ENCODE measurements at regions not wholly inside any gene's neighbourhood (a gene's known extent, or its start where the extent isn't known, plus 50 kb on each side); places are given as distances from the start of the nearest gene placed in this dataset.
"Not testable (repeated sequence)": the region's sequence is repeated elsewhere in the genome, so short reads cannot be mapped to it uniquely, and the experiment has no call there.

DNA sequence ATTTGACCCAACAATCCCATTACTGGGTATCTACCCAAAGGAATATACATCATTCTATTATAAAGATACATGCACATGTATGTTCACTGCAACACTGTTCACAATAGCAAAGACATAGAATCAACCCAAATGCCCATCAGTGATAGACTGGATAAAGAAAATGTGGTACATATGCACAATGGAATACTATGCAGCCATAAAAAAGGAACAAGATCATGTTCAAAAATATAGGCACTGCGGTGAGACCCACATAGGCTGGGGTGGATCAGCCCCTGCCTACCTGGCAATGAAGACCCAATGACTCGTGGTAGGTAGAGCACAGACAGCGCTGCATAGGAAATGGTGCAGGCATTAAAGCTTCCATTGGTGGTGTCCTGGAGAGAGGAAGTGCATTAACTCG, 88.6 kb upstream of the NFIL3 start:
- peaks cover 14% of the 10 kb centered on the region for H3K4me1 Mint-ChIP-seq (ENCODE audit: low read depth)
- DNase-seq; H3K4me3 Mint-ChIP-seq; H3K27ac Mint-ChIP-seq; H3K9me3 Mint-ChIP-seq; H3K36me3 Mint-ChIP-seq (ENCODE audit: low read depth); H3K27me3 Mint-ChIP-seq (ENCODE audit: insufficient read depth): not testable (repeated sequence)

DNA sequence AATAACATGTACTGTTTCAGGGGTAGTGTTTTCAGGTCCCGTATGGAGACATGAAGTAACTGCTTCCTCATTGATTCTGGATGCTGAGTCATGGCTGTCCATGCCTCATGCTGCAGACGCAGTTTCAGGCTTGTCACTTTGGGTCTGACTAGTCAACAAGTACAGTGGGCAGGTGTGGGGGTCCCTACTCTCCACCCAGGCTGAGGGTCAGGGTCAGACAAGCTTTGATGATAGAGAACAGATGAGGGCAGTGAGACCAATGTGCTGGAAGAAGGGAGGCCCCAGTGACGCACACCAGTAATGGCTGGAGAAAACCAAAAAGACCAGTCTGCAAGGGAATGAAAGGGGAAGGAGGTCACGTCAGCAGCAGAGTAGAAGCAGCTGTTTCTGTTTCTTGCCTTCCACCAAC, 80.0 kb upstream of the NFIL3 start:
- H3K9me3 Mint-ChIP-seq, result no peaks in the 10 kb centered on the region
- H3K27ac Mint-ChIP-seq, result no peak overlapping the region
- H3K4me1 Mint-ChIP-seq (ENCODE audit: low read depth), result peaks cover 31% of the 10 kb centered on the region
- DNase-seq, result no peak
- no peaks in the 10 kb centered on the region for H3K36me3 Mint-ChIP-seq (ENCODE audit: low read depth)
- TF ChIP-seq, protein P1, sequence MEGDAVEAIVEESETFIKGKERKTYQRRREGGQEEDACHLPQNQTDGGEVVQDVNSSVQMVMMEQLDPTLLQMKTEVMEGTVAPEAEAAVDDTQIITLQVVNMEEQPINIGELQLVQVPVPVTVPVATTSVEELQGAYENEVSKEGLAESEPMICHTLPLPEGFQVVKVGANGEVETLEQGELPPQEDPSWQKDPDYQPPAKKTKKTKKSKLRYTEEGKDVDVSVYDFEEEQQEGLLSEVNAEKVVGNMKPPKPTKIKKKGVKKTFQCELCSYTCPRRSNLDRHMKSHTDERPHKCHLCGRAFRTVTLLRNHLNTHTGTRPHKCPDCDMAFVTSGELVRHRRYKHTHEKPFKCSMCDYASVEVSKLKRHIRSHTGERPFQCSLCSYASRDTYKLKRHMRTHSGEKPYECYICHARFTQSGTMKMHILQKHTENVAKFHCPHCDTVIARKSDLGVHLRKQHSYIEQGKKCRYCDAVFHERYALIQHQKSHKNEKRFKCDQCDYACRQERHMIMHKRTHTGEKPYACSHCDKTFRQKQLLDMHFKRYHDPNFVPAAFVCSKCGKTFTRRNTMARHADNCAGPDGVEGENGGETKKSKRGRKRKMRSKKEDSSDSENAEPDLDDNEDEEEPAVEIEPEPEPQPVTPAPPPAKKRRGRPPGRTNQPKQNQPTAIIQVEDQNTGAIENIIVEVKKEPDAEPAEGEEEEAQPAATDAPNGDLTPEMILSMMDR (IDR thresholded peaks at IDR 0.05), result no peak
- no peak overlapping the region for H3K4me3 Mint-ChIP-seq
- peaks cover 3% of the 10 kb centered on the region for H3K27me3 Mint-ChIP-seq (ENCODE audit: insufficient read depth)

DNA sequence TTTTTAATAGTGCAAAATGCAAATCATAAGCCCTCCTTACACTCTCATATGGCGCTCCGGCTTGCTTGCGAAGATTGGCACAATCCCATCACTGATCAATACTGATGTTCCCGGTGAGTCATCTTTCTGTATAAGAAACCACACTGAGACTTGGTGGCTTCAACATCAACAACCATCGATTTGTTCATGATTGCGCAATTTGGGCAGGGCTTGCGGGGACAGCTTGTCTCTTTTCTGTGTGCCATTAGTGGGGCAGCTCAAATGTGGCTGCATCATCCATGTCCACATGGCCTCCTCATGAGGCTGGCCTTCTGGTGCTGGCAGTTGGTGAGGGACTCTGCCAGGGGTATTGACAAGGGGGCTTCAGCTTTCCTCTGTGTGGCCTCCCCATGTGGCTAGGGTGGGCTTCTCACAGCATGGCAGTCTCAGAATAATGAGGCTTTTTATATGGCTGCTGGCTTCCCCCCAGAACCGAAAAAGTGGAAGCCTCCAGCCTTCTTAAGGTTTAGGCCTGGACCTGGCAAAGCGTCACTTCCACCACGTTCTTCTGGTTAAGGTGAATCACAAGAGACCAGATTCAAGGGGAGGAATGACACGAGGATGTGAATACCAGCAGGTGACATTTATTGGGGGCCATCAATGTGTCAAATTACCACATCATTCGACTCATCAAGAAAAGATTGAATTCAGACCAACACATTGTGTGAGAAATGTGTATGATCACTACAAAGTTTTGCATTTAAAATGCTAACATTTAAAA, 79.5 kb upstream of the NFIL3 start:
- no peak overlapping the region for H3K27ac Mint-ChIP-seq
- H3K27me3 Mint-ChIP-seq (ENCODE audit: insufficient read depth), result peaks cover 3% of the 10 kb centered on the region
- H3K4me3 Mint-ChIP-seq, result no peak overlapping the region
- peaks cover 31% of the 10 kb centered on the region for H3K4me1 Mint-ChIP-seq (ENCODE audit: low read depth)
- DNase-seq, result no peak
- TF ChIP-seq, protein P1 (IDR thresholded peaks at IDR 0.05), result no peak
- H3K9me3 Mint-ChIP-seq, result no peaks in the 10 kb centered on the region
- H3K36me3 Mint-ChIP-seq (ENCODE audit: low read depth), result no peaks in the 10 kb centered on the region

DNA sequence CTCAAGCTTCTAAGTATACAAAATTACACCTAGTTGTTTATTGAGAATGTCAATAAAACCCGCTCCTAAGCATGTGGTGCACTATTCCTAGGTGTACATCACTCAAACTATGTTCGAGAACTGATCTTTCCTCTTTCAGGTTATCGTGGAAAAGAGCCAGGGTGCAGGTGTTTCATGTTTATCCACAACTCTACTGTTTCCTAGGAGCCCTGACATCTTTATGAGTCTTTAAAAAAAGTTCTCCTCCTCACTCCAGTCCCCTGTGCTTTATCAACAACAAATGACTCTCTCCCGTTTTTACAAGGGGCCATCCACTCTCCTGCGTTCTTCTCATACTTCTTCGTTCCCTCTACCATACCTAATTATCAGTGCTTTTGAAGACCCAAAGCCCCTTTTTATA, 78.8 kb upstream of the NFIL3 start:
- H3K4me1 Mint-ChIP-seq (ENCODE audit: low read depth), result peaks cover 31% of the 10 kb centered on the region
- no peaks in the 10 kb centered on the region for H3K36me3 Mint-ChIP-seq (ENCODE audit: low read depth)
- H3K4me3 Mint-ChIP-seq, result no peak overlapping the region
- no peak overlapping the region for H3K27ac Mint-ChIP-seq
- no peak for DNase-seq
- no peaks in the 10 kb centered on the region for H3K9me3 Mint-ChIP-seq
- TF ChIP-seq, protein P1 (IDR thresholded peaks at IDR 0.05), result no peak
- peaks cover 3% of the 10 kb centered on the region for H3K27me3 Mint-ChIP-seq (ENCODE audit: insufficient read depth)

DNA sequence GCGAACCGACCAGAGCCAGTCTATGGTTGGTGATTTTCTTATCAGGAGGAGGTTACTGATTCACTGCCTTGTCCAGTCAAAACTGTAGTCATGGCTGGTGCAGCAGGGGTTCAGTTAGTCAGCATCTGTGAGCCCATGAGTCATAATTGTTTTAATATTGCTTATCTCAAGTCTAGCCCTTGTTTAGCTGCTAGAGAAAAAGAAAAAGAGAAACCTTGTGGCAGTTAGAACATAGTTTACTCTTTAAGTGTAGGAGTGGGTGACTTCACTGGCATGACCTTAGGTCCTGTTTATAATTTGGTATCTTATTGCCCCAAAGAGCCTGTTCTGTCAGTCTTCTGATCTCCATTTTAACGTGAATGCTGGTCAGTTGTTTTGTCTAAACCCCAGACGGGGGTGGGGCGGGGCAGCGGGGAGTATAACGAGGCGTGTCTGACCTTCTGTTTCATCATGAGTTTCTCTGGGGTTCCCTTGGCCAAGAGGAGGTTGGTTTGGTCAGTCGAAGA, 76.9 kb upstream of the NFIL3 start:
- DNase-seq, result peak; percentile 82
- no peaks in the 10 kb centered on the region for H3K36me3 Mint-ChIP-seq (ENCODE audit: low read depth)
- peak overlapping the region; percentile 91 for H3K27ac Mint-ChIP-seq
- H3K9me3 Mint-ChIP-seq, result no peaks in the 10 kb centered on the region
- H3K27me3 Mint-ChIP-seq (ENCODE audit: insufficient read depth), result peaks cover 1% of the 10 kb centered on the region
- TF ChIP-seq, protein P1 (IDR thresholded peaks at IDR 0.05), result no peak
- peaks cover 44% of the 10 kb centered on the region for H3K4me1 Mint-ChIP-seq (ENCODE audit: low read depth)
- peak overlapping the region; percentile 83 for H3K4me3 Mint-ChIP-seq

DNA sequence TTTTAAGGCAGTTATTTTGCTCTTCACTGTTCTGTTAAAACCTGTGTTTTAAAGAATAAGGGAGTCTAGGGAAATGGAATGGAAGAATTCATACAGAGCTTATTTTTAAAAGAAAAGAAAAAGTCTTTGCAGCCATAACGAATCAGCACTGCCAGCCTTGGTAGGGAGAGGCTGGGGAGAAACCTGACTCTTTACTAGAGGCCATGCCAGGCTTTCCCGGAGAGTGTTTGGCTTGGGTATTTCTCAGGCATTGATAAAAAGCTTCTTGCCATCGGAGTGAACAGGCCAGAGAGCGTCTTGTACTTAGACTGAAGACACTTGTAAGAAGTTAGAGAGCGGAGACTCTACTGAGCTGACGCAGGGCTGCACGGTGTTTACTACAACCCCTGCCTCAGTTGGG, 72.7 kb upstream of the NFIL3 start:
- H3K27me3 Mint-ChIP-seq (ENCODE audit: insufficient read depth), result peaks cover 3% of the 10 kb centered on the region; the same call in 1 of the 2 replicates
- H3K4me3 Mint-ChIP-seq, result peak overlapping the region; percentile 79
- H3K9me3 Mint-ChIP-seq, result peaks cover 3% of the 10 kb centered on the region; the same call in 1 of the 2 replicates
- TF ChIP-seq, protein P1 (IDR thresholded peaks at IDR 0.05), result no peak
- DNase-seq, result no peak
- H3K36me3 Mint-ChIP-seq (ENCODE audit: low read depth), result peaks cover 4% of the 10 kb centered on the region; the same call in 1 of the 2 replicates
- H3K27ac Mint-ChIP-seq, result peak overlapping the region; percentile 94
- H3K4me1 Mint-ChIP-seq (ENCODE audit: low read depth), result peaks cover 54% of the 10 kb centered on the region
